ENCODE measurements at regions not wholly inside any gene's neighbourhood (a gene's known extent, or its start where the extent isn't known, plus 50 kb on each side); places are given as distances from the start of the nearest gene placed in this dataset.

DNA sequence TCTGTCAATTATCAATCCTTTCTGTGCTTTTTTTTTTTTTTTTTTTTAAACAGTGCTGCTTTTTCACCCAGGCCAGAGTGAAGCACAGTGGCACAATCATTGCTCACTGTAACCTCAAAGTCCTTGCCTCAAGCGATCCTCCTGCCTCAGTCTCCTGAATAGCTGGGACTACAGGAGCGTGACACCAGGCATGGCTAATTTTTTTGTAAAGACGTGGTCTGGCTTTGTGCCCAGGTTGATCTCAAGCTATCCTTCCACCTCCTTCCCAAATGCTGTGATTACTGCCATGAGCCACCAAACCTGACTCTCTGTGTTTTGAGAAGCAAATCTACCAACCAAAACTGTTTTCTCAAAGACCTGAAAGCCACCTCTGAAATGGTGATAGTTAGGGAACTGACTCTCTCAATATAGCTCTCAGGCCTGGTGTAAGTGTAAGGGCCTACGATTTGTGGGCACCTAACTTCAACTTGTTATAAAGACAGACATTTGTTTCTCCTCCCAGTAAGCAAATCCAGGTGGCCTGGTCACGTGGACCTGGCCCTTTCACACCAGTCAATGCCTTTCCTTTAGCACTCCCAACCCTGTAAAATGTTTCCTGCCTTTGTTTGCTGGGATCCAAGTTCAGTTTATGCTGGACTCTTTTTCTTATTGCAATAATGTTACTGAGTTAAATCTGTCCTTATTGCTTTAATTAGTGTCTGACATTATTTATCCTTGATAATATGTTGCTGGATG lies 2015.9 kb downstream of the PCDH7 start:
- H3K27me3 Mint-ChIP-seq (ENCODE audit: unreplicated experiment) = peaks cover 2% of the 10 kb centered on the region
- no peaks in the 10 kb centered on the region for H3K9me3 Mint-ChIP-seq (ENCODE audit: unreplicated experiment)
- TF ChIP-seq, protein P1, sequence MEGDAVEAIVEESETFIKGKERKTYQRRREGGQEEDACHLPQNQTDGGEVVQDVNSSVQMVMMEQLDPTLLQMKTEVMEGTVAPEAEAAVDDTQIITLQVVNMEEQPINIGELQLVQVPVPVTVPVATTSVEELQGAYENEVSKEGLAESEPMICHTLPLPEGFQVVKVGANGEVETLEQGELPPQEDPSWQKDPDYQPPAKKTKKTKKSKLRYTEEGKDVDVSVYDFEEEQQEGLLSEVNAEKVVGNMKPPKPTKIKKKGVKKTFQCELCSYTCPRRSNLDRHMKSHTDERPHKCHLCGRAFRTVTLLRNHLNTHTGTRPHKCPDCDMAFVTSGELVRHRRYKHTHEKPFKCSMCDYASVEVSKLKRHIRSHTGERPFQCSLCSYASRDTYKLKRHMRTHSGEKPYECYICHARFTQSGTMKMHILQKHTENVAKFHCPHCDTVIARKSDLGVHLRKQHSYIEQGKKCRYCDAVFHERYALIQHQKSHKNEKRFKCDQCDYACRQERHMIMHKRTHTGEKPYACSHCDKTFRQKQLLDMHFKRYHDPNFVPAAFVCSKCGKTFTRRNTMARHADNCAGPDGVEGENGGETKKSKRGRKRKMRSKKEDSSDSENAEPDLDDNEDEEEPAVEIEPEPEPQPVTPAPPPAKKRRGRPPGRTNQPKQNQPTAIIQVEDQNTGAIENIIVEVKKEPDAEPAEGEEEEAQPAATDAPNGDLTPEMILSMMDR (IDR thresholded peaks at IDR 0.05; ENCODE audit: unreplicated experiment) = no peak
- no peaks in the 10 kb centered on the region for H3K4me1 Mint-ChIP-seq (ENCODE audit: unreplicated experiment)
- no peaks in the 10 kb centered on the region for H3K36me3 Mint-ChIP-seq (ENCODE audit: low read depth, unreplicated experiment)
- H3K27ac Mint-ChIP-seq (ENCODE audit: unreplicated experiment) = no peak overlapping the region
- DNase-seq (ENCODE audit: low spot score) = no peak
- H3K4me3 Mint-ChIP-seq (ENCODE audit: unreplicated experiment) = no peak overlapping the region

DNA sequence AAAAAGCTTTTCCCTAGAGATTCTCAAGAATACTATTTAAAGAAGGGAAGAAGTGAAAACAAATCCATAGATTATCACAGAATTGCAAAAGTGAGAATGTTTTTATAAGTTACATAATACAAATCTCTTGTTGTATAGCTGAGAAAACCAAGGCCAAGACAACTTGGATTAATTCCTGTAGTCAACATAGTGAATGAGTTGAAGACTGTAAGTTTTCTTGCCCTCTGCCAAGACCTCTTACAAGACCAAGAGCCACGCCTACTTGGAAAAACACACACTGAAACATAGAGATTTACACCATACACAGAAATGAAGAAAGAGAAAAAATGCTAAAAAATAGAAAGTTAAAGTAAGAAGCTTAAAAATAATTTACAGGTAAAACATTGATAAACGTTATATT lies 2024.0 kb downstream of the PCDH7 start:
- no peak overlapping the region for H3K4me3 Mint-ChIP-seq (ENCODE audit: unreplicated experiment)
- TF ChIP-seq, protein P1 (IDR thresholded peaks at IDR 0.05; ENCODE audit: unreplicated experiment) = no peak
- no peaks in the 10 kb centered on the region for H3K27me3 Mint-ChIP-seq (ENCODE audit: unreplicated experiment)
- no peak overlapping the region for H3K27ac Mint-ChIP-seq (ENCODE audit: unreplicated experiment)
- H3K9me3 Mint-ChIP-seq (ENCODE audit: unreplicated experiment) = no peaks in the 10 kb centered on the region
- no peaks in the 10 kb centered on the region for H3K36me3 Mint-ChIP-seq (ENCODE audit: low read depth, unreplicated experiment)
- DNase-seq (ENCODE audit: low spot score) = no peak
- no peaks in the 10 kb centered on the region for H3K4me1 Mint-ChIP-seq (ENCODE audit: unreplicated experiment)

DNA sequence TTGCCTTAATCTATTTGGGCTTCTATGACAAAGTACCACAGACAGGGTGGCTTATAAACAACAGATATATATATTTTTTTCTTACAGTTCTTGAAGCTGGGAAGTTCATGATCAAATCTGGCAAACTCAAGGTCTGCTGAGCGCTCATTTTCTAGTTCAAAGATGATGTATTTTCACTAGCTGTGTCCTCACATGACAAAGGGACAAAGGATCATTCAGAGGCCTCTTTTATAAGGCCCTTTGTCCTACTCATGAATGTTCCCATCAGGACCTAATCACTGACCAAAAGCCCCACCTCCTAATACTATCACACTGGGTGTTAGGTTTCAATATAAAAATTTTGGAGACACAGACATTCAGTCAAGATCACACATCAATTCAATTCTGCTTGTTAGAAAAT lies 2025.2 kb downstream of the PCDH7 start:
- Mint-ChIP-seq H3K27me3 (ENCODE audit: unreplicated experiment) (no peaks in the 10 kb centered on the region), H3K9me3 (ENCODE audit: unreplicated experiment) (no peaks in the 10 kb centered on the region), H3K4me3 (ENCODE audit: unreplicated experiment) (no peak overlapping the region), H3K36me3 (ENCODE audit: low read depth, unreplicated experiment) (no peaks in the 10 kb centered on the region), H3K4me1 (ENCODE audit: unreplicated experiment) (no peaks in the 10 kb centered on the region), H3K27ac (ENCODE audit: unreplicated experiment) (no peak overlapping the region)
- TF ChIP-seq, protein P1 (IDR thresholded peaks at IDR 0.05; ENCODE audit: unreplicated experiment) = no peak
- DNase-seq (ENCODE audit: low spot score) = no peak

DNA sequence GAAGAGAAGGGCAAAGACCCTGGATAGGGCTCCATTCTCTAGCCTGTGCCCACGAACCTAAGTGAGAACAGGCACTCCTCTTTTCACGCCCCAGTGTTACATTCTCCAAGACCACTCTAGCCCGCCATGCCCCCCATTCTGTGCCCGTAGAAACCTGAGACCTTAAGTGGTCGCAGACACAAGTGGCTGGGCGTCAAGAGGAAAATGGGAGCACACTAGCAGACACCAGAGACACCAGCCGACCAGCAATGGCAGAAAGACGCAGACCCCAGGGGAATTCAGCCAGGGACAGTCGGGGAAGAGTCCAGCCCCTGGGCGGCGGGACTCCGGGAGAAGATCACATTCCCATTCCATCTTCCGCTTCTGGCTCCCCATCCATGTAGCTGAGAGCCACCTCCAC lies 2027.9 kb downstream of the PCDH7 start:
- Mint-ChIP-seq H3K4me3 (ENCODE audit: unreplicated experiment) (no peak overlapping the region), H3K27ac (ENCODE audit: unreplicated experiment) (no peak overlapping the region), H3K9me3 (ENCODE audit: unreplicated experiment) (no peaks in the 10 kb centered on the region), H3K4me1 (ENCODE audit: unreplicated experiment) (no peaks in the 10 kb centered on the region), H3K36me3 (ENCODE audit: low read depth, unreplicated experiment) (no peaks in the 10 kb centered on the region), H3K27me3 (ENCODE audit: unreplicated experiment) (no peaks in the 10 kb centered on the region)
- DNase-seq (ENCODE audit: low spot score) = no peak
- TF ChIP-seq, protein P1 (IDR thresholded peaks at IDR 0.05; ENCODE audit: unreplicated experiment) = no peak

DNA sequence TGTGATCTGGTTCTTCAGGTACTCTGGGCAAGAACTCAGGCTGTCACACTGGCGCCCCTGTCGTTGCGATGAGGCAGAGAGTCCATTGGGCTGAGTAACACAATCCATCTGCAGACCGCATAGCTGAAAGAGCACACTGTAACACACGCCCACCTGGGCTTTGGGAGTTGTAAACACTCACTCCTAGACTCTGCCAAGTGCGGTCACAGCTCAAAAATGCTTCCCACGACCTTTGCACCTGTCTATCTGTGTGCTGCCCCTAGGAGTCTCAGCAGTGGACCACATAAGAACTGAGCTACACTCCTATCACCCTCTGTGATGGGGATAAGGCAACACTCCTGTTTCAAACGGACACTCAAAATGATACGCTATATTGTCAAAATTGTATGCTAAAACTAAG lies 2028.3 kb downstream of the PCDH7 start:
- Mint-ChIP-seq H3K9me3 (ENCODE audit: unreplicated experiment) (no peaks in the 10 kb centered on the region), H3K4me1 (ENCODE audit: unreplicated experiment) (no peaks in the 10 kb centered on the region), H3K36me3 (ENCODE audit: low read depth, unreplicated experiment) (no peaks in the 10 kb centered on the region), H3K4me3 (ENCODE audit: unreplicated experiment) (no peak overlapping the region), H3K27ac (ENCODE audit: unreplicated experiment) (no peak overlapping the region), H3K27me3 (ENCODE audit: unreplicated experiment) (no peaks in the 10 kb centered on the region)
- TF ChIP-seq, protein P1 (IDR thresholded peaks at IDR 0.05; ENCODE audit: unreplicated experiment) = no peak
- DNase-seq (ENCODE audit: low spot score) = no peak

All from endothelial cell (in vitro differentiated cells).